T-helper 1 cell treated with Interleukin-12 subunit alpha and Interleukin-12 subunit beta and Interleukin-4 antibody, amounts not matched to agents 30 ng/mL and 1 ng/mL, for 36 hours (primary cell): ENCODE measurements at regions not wholly inside any gene's neighbourhood (a gene's known extent, or its start where the extent isn't known, plus 50 kb on each side); places are given as distances from the start of the nearest gene placed in this dataset.

ENCODE experiments used
- intact Hi-C: fragments of 100-400 bp; cut with micrococcal nuclease; formaldehyde crosslinking; loops from one replicate; pipeline ENCODE4 v1.15.1; 2024

GRCh38 chr9:95757439-95757838 is 118.1 kb upstream of the ERCC6L2 start:
- intact Hi-C loops, result no loop called here

DNA sequence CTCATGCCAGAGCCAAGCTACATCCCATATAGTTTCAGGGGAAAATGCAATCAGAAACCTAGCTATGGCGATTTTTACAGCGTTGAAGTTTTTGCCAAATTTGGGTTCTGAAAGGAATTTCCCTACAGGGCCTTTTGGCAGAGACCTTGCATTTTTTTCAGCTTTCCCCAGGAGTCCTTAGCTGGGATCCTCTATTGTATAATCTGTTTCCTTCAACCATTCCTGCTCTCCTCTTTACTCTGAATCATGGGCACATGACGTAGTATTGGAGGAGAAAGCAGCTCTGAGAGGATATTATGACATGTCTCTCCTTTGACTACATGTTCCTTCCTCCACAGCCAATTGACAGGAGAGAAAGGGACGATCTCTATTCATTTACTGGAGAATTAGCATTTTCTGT is 118.5 kb upstream of the ERCC6L2 start:
- intact Hi-C loops, result no loop called here

GRCh38 chr9:95756101-95756500 is 119.4 kb upstream of the ERCC6L2 start:
- intact Hi-C loops, result no loop called here

DNA sequence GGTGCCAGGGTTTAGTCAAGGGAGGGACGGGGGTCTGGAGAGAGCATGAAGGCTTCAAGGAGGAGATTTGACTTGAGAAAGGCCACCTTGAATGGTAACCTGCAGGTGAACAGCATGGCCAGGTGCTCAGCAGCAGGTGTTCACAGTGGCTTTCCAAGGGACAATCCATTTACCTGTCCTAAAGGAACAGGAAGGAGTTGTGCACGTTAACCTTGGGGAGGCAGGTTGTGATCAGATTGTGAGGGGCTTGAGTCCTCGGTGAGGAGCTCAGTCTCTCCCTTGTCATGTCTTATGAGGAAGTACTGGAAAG is 120.1 kb upstream of the ERCC6L2 start:
- intact Hi-C loops, result no loop called here

DNA sequence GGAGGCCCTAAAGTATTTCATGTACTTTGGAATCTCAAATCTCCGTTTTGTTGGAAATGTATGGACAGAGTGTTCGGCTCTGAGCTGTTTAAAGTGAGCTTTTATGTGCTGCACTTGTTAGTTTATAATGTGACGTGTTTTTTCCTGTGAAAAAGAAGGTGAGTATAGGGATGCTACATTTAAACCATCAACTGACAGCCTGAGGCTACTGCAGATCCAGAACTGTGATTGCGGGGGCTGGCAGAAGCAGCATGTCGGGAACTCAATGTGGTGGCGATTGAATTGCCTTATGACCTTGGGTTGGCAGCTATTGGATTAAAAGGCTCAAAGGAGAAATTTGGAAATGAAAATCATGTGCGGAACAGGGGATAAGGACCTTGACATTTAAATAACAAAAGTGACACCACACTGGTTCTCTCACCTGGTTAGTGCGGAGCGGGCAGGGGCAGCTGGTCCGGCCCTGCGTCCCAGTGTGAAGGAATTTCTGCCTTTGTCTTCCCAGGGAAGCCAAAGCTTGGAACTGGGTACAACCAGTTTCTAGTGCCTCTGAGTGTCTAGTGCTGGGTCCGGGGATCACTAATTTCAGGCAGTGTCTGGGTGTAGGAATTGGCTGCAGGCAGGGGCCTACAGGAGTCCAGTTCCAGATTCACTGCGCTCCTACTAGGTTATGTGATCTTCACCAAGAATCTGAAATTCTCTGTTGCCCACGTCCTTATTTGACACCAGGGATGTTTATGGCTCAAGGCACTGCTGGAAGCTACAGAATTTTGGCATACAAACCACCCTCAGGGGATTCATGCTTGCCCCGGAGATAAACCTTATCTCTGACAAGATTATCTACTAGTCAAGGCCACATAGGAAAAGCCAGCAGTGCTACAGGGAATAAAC is 120.7 kb upstream of the ERCC6L2 start:
- intact Hi-C loops, result loop anchor here (5.0 kb wide), 1 partner anchor 68 kb away; no protein-coding TSS in a partner anchor

DNA sequence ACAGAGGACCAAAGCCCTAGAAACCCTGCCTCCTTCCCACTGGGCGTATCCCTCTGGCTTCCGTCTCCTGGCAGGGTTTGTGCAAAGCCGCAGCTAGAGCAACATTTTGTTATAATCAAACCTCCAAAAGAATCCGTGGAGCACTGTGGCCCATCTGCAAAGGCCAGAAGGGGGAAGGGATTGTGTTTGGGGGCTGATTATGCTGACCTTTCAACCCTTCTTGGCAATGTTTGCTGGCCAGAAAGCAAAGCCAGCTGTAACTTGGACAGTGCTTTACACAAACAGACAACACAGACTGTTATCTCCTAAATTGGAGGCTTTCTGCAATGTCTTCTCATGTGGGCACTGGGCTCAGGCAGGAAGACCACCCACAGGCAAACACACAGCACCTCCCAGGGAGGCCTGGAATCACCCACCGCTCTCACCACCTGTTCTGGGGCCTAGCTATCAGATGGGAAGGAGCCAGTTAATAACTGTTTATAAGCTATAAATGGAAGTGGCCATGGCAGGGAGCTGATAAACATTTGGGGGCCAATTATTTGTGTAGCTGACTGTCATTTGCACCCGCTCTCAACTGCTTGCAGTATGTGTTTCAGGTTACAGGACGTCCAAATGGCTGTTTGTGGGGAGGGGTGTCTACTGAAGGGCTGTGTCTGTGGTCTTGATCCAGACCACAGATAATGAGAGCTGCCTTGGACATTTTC is 121.6 kb upstream of the ERCC6L2 start:
- intact Hi-C loops, result loop anchor here (5.0 kb wide), 1 partner anchor 68 kb away; no protein-coding TSS in a partner anchor

- intact Hi-C loops, result loop anchor here (5.0 kb wide), 1 partner anchor 70 kb away; no protein-coding TSS in a partner anchor
Measured at GRCh38 chr9:95752129-95752731, 123.3 kb upstream of the ERCC6L2 start.

GRCh38 chr9:95751520-95751790 is 124.0 kb upstream of the ERCC6L2 start:
- intact Hi-C loops, result loop anchor here (5.0 kb wide), 1 partner anchor 71 kb away; no protein-coding TSS in a partner anchor

DNA sequence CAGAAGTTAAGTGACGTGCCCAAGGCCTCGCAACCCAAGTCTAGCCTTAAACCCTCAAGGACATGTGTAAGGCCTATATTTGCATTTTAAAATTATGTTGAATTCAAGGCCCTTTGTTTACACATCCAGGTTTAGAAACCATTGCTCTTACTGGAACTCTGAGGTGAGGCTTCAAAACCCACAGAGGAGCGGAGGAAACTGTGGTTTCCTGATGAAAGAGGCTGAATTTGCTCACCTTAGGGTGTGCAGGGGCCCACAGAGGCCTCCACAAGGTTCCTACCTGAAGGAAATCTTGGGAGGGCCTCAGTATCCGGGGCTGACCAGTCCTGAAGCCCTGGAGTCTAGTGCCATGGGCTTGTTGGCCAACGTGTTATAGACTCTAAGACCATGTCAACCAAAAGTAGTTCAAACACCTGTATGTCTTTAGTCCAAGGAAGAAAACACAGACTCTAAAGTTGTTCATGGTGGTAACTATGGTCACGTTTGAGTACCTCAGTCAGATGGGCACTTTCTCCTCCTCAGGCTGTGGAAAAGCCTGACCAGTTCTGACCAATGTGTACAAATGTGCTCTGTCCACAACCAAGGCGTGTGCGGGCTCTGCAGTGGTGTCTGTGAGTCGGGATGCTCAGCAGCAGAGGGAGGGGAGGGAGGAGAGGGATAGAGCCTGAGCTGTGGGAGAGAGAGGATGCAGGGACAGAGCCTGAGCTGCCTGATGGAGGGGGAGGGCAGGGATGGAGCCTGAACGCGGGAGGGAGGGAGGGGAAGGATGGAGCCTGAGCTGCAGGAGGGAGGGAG is 124.6 kb upstream of the ERCC6L2 start:
- intact Hi-C loops, result loop anchor here (1.0 to 5.0 kb wide), 2 partner anchors 27 to 71 kb away; no protein-coding TSS in a partner anchor

- intact Hi-C loops, result no loop called here
Measured at GRCh38 chr9:95749493-95749892, 126.0 kb upstream of the ERCC6L2 start.

- intact Hi-C loops, result no loop called here
Measured at GRCh38 chr9:95746408-95747180, 128.9 kb upstream of the ERCC6L2 start.

DNA sequence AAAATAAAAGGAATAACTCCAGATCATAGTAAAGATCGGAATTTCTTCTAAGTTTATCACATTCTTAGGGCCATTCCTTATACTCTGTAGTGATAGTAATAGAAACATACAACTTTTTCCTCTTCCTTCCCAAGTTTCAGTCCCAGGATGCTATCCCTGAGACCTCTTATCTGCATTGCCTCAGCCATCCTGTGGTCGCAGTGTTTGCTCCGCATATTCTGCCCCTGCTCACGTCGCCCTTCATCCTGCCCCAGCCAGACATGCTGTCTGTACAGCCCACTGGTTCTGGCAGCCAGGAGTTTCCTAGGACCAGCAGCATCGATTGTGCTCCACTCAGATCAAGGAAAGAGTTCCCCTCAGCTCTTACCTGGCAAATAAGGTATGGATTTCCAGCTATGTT is 132.7 kb upstream of the ERCC6L2 start:
- intact Hi-C loops, result no loop called here

DNA sequence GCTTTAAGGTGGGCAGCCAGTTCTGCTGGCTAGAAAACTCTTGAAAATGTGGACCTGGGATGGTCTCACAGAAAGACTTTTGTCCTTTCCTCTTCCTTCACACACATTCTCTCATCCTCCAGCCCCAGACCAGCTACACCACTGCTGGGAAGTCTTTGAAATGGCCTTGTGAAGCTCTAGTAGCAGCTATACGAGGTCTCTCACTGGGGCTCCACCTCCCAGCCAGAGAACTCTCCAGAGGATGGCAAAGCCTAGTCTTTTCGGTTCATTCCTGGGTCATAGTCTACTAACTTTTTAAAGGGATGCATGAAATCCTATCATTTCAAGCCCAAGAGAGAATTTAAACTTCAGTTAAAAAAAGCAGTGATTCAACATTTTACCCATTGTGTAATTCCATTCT is 133.9 kb upstream of the ERCC6L2 start:
- intact Hi-C loops, result no loop called here

DNA sequence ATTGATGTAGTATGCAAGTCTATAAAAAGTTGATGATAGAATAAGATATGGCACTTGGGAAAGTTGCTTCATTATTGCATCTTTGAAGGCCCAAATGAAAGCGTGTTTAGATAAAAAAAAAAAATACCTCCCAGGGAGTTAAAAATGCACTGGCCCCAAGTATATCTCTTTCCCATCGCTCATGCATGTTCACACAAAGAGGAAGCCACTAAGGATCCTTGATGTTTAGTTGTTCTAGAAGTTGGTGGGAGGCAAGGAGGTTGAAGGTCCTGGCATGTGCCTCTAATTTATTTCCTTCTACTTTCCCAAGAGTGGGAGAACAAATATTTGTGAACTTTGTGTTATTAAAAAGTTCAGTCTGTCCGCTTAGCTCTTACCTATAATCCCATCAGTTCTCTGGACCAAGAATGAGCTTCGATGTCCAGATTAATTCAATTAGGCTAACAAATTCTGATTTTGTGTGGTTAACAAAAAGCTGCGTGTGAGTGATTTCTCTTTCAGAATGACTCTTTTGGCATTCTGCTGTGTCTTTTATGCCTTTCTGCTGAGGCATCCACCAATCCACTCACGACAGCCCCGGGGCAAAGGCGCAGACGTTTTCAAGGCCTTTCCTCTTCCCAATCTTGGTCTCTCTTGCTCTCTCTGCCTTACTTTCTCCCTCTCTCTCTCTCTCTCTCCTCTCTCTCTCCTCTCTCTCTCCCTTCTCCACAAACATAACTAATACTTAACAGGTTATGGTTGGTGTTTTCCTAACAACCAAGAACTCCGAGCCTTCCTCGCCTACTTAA is 135.1 kb upstream of the ERCC6L2 start:
- intact Hi-C loops, result no loop called here

DNA sequence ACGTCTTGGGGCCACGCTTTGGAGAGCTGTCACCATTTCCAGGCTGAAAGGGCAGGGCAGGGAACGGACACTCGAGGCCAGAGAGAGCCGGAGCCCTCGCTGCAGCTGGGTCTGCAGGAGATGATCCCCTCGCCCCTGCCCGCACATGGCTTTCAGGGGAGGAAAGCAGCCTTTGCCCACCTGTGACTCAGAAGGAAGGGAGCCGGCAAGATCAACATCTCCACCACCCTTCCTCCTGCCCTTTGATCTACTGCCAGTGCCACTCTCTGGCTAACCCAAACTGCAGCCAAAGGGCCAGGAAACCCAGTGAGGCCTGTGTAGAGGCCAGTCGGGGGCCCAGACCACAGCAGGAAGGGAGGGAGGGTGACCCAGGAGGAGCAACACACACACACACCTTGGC is 137.1 kb upstream of the ERCC6L2 start:
- intact Hi-C loops, result no loop called here

- intact Hi-C loops, result no loop called here
Measured at GRCh38 chr9:95736891-95737522, 138.5 kb upstream of the ERCC6L2 start.

DNA sequence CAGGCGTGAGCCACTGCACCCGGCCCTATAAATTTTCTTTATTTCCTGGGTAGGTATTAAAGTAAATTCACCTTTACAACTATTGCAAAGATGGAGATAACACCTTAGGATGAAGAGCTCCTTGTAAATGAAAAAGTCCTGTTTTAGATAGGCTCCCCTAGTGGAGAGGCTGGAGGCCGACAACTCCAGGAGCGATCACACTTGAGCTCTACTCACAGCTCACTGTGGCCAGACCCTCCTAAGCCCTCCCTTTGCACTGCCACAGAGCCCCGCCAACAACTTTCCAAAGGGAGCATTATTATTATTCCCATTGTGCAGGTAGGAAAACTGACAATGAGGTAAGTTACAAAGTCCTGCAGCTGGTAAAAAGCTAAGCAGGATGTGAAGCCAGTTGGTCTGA is 139.1 kb upstream of the ERCC6L2 start:
- intact Hi-C loops, result no loop called here

GRCh38 chr9:95735701-95736100 is 139.8 kb upstream of the ERCC6L2 start:
- intact Hi-C loops, result no loop called here
